SK-N-SH treated with all-trans-retinoic acid at 6 μM for 48 hours (cell line): ENCODE measurements at regions not wholly inside any gene's neighbourhood (a gene's known extent, or its start where the extent isn't known, plus 50 kb on each side); places are given as distances from the start of the nearest gene placed in this dataset.

Experiments
- ARNTL ChIP-seq: fragments of 450-650 bp; formaldehyde crosslinking; IDR thresholded peaks from 2 replicates; pipeline ENCODE4 v1.5.0; 2020; ENCODE audit warnings: low read depth, mild to moderate bottlenecking, moderate library complexity, borderline replicate concordance
- CREB5 ChIP-seq: fragments of 250-450 bp; sonication (Bioruptor Pico); IDR thresholded peaks from 2 replicates; pipeline ENCODE4 v1.5.1; 2020; ENCODE audit warnings: low read depth, mild to moderate bottlenecking, moderate library complexity
- CSDC2 ChIP-seq: fragments of 250-450 bp; sonication (Bioruptor Pico); IDR thresholded peaks from 2 replicates; pipeline ENCODE4 v1.5.0; 2020; ENCODE audit warnings: mild to moderate bottlenecking, moderate library complexity
- CSRNP3 ChIP-seq: fragments of 250-450 bp; sonication (Bioruptor Pico); IDR thresholded peaks from 2 replicates; pipeline ENCODE4 v1.5.1; 2021; ENCODE audit warnings: mild to moderate bottlenecking, moderate library complexity
- ESRRG ChIP-seq: fragments of 250-450 bp; sonication (Bioruptor Pico); IDR thresholded peaks from 2 replicates; pipeline ENCODE4 v1.6.1; 2021; ENCODE audit warnings: mild to moderate bottlenecking
- GLIS3 ChIP-seq: fragments of 250-450 bp; sonication (Bioruptor Pico); IDR thresholded peaks from 2 replicates; pipeline ENCODE4 v1.5.0; 2020; ENCODE audit warnings: mild to moderate bottlenecking, moderate library complexity
- ISL1 ChIP-seq: fragments of 250-450 bp; sonication (Bioruptor Pico); IDR thresholded peaks from 2 replicates; pipeline ENCODE4 v2.1.2; 2022; ENCODE audit warnings: mild to moderate bottlenecking, moderate library complexity
- OSR1 ChIP-seq: fragments of 250-450 bp; sonication (Bioruptor Pico); IDR thresholded peaks from 2 replicates; pipeline ENCODE4 v1.8.0; 2022; ENCODE audit warnings: moderate library complexity, mild to moderate bottlenecking, inconsistent platforms
- PATZ1 ChIP-seq: fragments of 250-450 bp; sonication (Bioruptor Pico); IDR thresholded peaks from 2 replicates; pipeline ENCODE4 v1.8.0; 2020; ENCODE audit warnings: mild to moderate bottlenecking, moderate library complexity, borderline replicate concordance
- POU6F1 ChIP-seq: fragments of 250-450 bp; sonication (Bioruptor Pico); IDR thresholded peaks from 2 replicates; pipeline ENCODE4 v1.8.0; 2021; ENCODE audit warnings: low read depth, mild to moderate bottlenecking, moderate library complexity, borderline replicate concordance
- PPARA ChIP-seq: fragments of 250-450 bp; sonication (Bioruptor Pico); IDR thresholded peaks from 2 replicates; pipeline ENCODE4 v1.5.0; 2020; ENCODE audit warnings: mild to moderate bottlenecking, borderline replicate concordance
- RARB ChIP-seq: fragments of 250-450 bp; sonication (Bioruptor Pico); IDR thresholded peaks from 2 replicates; pipeline ENCODE4 v1.8.0; 2021; ENCODE audit warnings: mild to moderate bottlenecking, moderate library complexity
- ZFP30 ChIP-seq: fragments of 450-650 bp; formaldehyde crosslinking; IDR thresholded peaks from 2 replicates; pipeline ENCODE4 v1.5.0; 2022; ENCODE audit warnings: mild to moderate bottlenecking, moderate library complexity

GRCh38 chr3:195003893-195004289 lies 267.1 kb downstream of the XXYLT1 start:
- no peak for TF ChIP-seq OSR1 (CRISPR knock-in tag)
- no peak for TF ChIP-seq CSRNP3 (CRISPR knock-in tag)
- no peak for TF ChIP-seq RARB
- TF ChIP-seq CREB5, result no peak
- TF ChIP-seq GLIS3 (CRISPR knock-in tag), result no peak
- no peak for TF ChIP-seq PPARA (CRISPR knock-in tag)
- no peak for TF ChIP-seq ESRRG
- no peak for TF ChIP-seq PATZ1 (CRISPR knock-in tag)
- TF ChIP-seq POU6F1, result no peak
- TF ChIP-seq ISL1 (CRISPR knock-in tag), result no peak
- no peak for TF ChIP-seq CSDC2 (CRISPR knock-in tag)
- no peak for TF ChIP-seq ZFP30
- TF ChIP-seq ARNTL (CRISPR knock-in tag), result no peak
